HG03342 (cell line): ENCODE measurements at regions not wholly inside any gene's neighbourhood (a gene's known extent, or its start where the extent isn't known, plus 50 kb on each side); places are given as distances from the start of the nearest gene placed in this dataset.

Experiments
- ATAC-seq: cut with Tn5 transposase; IDR thresholded peaks from one replicate; pipeline ENCODE4 v1.9.1; 2021; ENCODE audit warnings: mild to moderate bottlenecking, moderate library complexity; ENCODE audit not compliant: unreplicated experiment

- ATAC-seq = no peak
These were observed 53.7 kb upstream of the SLC4A10 start for GRCh38 chr2:161570424-161571050.

- no peak for ATAC-seq
These were observed 53.2 kb upstream of the SLC4A10 start for GRCh38 chr2:161571051-161571429.
